HK-2 (cell line): ENCODE measurements at regions not wholly inside any gene's neighbourhood (a gene's known extent, or its start where the extent isn't known, plus 50 kb on each side); places are given as distances from the start of the nearest gene placed in this dataset.
"Not testable (repeated sequence)": the region's sequence is repeated elsewhere in the genome, so short reads cannot be mapped to it uniquely, and the experiment has no call there.

Experiments used
- DNase-seq: peaks from one replicate; pipeline ENCODE4 v3.0.0-alpha.2; 2018; ENCODE audit not compliant: unreplicated experiment

DNA sequence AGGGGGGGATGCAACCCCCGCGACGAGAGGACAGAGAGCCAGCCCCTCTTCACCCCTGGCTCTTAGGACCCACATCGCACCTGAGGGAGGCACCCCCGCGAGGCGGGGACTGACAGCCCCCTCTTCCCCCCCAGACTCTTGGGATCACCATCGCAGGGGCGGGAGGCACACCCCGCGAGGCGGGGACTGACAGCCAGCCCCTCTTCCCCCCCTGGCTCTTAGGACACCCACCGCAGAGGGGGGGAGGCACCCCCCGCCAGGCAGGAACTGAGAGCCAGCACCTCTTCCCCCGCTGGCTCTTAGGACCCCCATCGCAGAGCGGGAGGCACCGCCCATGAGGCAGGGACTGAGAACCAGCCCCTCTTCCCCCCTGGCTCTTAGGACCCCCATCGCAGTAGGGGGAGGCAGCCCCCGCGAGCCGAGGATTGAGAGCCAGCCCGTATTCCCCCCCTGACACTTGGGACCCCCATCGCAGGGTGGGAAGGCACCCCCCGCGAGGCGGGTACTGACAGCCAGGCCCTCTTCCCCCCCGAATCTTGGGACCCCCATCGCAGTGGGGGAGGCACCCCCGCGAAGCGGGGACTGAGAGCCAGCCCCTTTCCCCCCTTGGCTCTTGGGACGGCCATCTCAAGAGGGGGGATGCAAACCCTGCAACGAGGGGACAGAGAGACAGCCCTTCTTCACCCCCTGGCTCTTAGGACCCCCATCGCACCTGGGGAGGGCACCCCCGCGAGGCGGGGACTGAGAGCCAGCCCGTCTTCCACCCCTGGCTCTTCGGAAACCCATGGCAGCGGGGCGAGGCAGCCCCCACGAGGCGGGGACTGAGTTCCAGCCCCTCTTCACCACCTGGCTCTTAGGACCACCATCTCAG is 2425.1 kb upstream of the PCDH20 start:
- DNase-seq: no peak

DNA sequence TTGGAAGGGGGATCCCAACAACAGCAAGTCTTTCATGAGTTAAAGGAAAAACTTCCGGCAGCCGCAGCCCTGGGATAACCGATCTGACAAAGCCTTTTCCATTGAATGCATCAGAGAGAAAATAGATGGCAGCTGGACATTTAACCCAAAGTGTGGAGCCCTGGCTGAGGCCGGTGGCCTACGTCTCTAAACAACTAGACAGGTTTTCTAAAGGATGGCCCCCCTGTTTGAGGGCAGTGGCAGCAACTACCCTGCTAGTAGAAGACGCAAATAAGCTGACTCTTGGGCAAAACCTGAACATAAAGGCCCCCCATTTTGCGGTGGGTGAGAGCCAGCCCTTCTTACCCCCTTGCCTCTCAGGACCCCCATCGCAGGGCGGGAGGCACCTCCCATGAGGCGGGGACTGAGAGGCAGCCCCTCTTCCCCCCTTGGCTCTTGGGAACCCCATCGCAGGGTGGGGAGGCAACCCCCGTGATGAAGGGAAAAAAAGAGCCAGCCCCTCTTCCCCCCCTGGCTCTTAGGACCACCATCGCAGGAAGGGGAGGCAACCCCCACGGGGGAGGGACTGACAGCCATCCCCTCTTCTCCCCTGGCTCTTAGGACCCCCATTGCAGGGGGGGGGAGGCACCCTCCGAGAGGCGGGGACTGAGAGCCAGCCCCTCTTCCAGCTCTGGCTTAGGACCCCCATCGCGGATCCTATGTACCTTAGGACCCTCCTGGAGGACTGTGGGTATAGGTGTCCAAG is 2422.9 kb upstream of the PCDH20 start:
- no peak for DNase-seq

DNA sequence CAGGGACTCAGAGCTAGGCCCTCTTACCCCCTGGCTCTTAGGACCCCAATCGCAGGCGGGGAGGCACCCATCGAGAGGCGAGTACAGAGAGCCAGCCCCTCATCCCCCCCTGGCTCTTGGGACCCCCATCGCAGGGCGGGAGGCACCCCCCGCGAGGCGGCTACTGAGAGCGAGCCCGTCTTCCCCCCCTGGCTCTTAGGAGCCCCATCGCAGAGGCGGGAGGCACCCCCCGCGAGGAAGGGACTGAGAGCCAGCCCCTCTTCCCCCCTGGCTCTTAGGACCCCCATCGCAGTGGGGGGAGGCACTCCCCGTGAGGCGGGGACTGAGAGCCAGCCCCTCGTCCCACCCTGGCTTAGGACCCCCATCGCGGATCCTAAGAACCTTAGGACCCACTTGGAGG is 2422.1 kb upstream of the PCDH20 start:
- not testable (repeated sequence) for DNase-seq

DNA sequence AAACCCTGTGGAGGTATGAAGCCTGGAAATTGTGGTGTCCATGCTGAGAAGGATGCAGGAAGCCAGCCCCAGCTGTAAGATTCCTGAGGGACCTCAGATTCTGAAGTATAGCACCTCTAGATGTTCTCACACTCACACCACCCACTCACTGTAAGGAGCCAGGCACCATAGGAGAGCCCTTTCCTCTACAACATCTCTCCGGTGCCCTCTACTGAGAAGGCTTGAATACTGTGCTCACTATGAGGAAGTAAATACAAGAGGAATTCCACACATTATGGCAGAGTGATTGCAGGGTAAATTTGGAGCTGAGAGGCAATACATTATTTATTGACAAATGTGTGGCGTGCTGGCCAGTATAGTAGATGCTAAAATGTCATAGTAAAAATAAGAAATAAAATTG is 2414.0 kb upstream of the PCDH20 start:
- DNase-seq: not testable (repeated sequence)

DNA sequence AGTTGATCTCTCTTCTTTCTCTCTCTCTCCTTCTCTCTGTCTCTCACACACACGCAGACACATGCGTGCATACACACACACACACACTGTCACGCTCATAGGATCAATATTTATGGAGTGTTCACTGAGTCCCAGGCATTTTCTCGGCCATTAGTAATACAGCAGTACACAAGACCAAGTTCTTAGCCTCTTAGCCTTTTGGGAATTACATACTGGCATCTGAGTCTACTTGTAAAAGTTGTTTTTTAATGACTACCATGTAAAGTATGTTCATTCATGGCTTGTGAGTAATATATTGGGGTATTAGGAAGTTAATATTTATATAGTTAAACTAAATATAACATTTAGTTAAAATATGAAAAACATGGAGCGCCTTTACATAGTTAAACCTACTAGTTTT is 2406.1 kb upstream of the PCDH20 start:
- DNase-seq: not testable (repeated sequence)

DNA sequence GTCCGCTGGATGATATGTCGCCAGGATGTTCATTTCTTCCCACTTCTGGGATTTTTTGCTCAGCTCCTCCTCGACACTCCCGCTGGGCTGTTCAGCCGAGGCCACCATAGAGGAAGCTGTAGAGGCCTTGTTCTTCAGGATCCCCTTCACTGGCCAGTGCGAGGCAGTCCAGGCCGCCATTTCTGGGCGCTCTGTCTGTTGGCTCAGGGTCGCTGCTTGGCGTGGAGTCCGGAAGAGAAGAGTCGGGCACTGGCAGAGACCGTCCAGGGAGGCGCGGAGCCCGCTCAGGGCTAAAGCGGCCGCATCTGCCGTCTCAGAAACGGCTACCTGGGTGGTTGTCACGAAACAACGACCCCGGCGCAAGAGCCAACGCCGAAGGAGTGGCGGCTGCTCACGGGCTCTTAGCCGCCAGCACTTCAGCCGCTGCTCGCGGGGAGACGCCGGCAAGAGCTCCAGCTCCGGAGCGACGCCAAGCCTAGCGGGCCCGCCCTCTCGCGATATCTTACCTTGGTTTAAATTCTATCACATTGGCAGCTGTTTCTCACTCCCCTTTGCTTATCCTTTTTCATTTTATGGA is 2395.9 kb upstream of the PCDH20 start:
- not testable (repeated sequence) for DNase-seq

DNA sequence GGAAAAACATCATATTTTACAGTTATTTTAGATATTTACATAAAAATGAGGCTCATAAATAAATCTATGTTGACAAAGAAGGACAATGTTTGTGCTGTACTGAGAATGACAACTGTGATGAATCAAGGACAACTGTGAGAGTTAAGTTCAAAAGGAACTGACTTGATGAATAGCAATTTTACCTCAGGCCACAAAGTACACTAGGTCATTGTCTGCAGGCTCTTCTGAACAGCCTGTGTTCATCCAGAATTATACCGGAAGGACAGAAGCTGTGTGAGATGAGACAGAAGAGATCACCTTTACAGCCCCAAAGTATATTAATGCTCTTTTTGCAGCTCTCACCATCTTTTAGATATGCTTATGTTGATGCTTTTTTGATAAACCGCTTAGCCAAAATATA is 2375.5 kb upstream of the PCDH20 start:
- DNase-seq: not testable (repeated sequence)

DNA sequence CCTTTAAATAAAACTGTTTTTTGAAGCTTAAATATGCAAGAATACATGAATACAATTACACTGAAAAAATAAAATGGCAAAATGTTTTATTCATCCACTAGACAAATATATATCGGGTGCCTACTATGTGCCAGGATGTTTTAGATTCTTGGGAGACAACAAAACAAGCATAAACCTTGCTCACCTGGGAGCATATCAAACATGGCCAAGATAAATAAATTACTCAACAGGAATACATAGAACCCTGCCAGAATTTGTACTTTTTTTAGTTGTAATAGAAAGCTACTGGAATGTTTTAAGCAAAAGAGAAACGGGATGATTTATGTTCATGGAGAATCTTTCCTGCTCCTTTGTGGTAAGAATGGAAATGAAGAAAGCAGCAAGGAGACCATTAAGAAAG is 2358.5 kb upstream of the PCDH20 start:
- DNase-seq: no peak

DNA sequence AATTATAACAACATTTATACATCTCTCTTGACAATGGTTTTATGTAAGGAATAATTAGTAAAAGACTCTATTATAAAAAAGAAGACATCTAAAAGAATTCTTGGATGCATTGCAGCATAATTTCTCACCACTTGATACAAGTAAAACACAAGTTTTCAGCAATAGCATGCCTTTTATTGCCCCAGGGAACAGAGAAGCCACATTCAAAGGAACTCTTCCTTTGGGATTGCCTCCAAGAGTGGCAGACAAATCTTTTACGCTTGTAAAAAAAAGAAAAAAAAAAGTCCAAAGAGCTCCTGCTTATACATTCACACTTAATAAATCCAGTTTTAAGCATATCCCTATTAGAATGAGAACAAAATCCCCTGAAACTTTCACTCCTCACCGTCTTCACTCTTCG is 2357.8 kb upstream of the PCDH20 start:
- no peak for DNase-seq

DNA sequence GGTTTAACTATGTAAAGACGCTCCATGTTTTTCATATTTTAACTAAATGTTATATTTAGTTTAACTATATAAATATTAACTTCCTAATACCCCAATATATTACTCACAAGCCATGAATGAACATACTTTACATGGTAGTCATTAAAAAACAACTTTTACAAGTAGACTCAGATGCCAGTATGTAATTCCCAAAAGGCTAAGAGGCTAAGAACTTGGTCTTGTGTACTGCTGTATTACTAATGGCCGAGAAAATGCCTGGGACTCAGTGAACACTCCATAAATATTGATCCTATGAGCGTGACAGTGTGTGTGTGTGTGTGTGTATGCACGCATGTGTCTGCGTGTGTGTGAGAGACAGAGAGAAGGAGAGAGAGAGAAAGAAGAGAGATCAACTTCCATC is 2342.0 kb upstream of the PCDH20 start:
- not testable (repeated sequence) for DNase-seq

DNA sequence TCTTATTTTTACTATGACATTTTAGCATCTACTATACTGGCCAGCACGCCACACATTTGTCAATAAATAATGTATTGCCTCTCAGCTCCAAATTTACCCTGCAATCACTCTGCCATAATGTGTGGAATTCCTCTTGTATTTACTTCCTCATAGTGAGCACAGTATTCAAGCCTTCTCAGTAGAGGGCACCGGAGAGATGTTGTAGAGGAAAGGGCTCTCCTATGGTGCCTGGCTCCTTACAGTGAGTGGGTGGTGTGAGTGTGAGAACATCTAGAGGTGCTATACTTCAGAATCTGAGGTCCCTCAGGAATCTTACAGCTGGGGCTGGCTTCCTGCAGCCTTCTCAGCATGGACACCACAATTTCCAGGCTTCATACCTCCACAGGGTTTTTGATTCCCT is 2334.2 kb upstream of the PCDH20 start:
- not testable (repeated sequence) for DNase-seq

DNA sequence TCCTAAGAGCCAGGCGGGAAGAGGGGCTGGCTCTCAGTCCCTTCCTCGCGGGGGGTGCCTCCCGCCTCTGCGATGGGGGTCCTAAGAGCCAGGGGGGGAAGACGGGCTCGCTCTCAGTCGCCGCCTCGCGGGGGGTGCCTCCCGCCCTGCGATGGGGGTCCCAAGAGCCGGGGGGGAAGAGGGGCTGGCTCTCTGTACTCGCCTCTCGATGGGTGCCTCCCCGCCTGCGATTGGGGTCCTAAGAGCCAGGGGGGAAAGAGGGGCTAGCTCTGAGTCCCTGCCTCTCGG is 2326.1 kb upstream of the PCDH20 start:
- DNase-seq: not testable (repeated sequence)

DNA sequence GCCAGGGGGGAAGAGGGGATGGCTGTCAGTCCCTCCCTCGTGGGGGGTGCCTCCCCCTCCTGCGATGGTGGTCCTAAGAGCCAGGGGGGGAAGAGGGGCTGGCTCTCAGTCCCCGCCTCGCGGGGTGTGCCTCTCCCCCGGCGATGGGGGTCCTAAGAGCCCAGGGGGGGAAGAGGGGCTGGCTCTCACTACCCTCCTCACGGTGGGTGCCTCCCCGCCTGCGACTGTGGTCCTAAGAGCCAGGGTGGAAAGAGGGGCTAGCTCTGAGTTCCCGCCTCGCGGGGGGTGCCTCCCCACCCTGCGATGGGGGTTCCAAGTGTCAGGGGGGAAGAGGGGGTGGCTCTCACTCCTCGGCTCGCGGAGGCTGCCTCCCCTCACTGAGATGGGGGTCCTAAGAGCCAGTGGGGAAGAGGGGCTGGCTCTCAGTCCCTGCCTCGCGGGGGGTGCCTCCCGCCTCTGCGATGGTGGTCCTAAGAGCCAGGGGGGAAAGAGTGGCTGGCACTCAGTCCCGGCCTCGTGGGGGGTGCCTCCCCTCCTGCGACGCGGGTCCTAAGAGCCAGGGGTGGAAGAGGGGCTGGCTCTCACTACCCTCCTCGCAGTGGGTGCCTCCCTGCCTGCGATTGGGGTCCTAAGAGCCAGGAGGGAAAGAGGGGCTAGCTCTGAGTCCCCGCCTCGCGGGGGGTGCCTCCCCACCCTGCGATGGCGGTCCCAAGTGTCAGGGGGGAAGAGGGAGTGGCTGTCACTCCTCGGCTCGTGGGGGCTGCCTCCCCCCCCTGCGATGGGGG is 2325.6 kb upstream of the PCDH20 start:
- DNase-seq: no peak

DNA sequence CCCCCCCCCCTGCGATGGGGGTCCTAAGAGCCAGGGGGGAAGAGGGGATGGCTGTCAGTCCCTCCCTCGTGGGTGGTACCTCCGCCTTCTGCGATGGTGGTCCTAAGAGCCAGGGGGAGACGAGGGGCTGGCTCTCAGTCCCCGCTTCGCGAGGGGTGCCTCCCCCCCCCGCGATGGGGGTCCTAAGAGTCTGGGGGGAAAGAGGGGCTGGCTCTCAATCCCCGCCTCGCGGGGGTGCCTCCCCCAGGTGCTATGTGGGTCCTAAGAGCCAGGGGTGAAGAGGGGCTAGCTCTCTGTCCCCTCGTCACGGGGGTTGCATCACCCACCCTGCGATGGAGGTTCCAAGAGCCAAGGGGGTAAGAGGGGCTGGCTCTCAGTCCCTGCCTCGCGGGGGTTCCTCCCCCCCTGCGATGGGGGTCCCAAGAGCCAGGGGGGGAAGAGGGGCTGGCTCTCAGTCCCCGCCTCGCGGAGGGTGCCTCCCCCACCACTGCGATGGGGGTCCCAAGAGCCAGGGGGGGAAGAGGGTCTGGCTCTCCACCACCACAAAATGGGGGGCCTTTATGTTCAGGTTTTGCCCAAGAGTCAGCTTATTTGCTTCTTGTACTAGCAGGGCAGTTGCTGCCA is 2323.6 kb upstream of the PCDH20 start:
- DNase-seq: not testable (repeated sequence)

DNA sequence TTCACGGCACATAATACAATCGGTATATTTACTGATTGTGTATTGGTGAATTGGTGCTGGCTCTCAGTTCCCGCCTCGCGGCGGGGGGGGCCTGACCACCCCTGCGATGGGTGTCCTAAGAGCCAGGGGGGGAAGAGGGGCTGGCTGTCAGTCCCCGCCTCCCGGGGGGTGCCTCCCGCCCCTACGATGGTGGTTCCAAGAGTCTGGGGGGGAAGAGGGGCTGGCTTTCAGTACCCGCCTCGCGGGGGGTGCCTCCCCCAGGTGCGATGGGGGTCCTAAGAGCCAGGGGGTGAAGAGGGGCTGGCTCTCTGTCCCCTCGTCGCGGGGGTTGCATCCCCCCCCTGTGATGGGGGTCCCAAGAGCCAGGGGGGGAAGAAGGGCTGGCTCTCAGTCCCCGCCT is 2321.8 kb upstream of the PCDH20 start:
- DNase-seq: no peak

DNA sequence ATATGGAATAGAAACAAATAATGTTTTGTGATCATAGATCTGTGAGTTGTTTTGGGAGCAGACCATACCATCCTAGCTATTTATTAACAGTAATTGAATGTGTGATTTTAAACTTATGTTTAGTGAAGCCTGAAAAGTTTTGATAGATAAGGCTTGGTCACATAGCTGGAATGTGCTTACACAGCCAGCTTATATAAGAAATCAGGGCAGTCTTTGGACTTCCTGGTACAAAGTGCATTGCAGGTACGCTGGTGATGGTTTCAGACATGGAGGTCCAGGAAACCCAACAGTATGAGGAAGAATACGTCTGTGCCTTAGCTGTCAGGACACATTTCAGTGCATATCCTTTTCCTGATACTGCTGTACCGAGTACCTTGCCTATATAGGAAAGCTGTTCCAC is 2316.2 kb upstream of the PCDH20 start:
- peak; percentile 9 for DNase-seq

DNA sequence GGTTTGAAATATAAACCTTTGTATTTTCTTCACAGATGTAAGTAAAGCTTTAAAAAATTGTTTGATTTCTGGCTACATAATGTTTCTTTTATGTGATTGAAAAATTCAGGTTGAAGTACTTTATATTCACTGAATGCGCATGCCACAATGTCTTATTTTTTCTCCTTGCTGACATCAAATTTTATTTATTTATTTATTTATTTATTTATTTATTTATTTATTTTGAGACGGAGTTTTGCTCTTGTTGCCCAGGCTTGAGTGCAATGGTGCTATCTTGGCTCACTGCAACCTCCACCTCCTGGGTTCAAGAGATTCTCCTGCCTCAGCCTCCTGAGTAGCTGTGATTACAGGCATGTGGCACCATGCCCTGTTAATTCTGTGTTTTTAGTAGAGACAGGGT is 2296.5 kb upstream of the PCDH20 start:
- not testable (repeated sequence) for DNase-seq

DNA sequence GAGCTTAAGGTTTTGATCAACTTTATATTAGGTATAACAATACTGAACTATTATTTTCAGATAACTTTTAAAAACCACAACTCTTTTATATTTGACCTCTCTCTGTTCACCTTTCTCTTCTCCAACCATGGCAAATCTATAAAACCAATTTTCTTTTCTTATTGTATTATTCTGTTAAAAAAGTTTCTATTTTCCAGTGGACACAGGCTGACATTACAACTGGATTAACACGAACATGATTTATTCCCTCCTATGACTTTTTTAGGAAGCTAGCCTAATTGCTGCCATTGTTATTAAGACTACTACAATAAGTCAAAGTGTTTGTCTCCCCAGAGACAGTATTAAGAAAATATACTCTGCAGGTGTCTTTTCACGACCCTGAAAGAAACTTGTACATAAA is 2291.1 kb upstream of the PCDH20 start:
- DNase-seq: no peak

DNA sequence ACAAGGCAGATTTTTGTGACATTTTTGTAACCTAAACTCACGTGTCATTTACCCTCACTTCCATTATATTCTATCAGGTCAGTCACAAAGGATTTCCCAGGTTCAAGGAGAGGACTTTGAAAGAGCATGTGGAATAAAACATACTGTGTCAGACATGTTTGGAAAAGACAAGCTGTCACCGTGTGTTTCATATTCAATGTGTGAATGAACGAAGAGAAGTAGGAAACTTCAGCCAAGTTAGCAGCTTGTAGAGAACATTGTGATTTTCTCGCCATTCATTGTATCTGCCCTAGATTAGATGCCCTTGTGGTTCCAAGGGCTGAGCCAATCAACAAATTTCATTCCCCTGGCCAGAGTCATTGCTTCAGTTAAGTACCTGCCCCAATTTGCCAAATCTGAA is 2288.9 kb upstream of the PCDH20 start:
- no peak for DNase-seq

DNA sequence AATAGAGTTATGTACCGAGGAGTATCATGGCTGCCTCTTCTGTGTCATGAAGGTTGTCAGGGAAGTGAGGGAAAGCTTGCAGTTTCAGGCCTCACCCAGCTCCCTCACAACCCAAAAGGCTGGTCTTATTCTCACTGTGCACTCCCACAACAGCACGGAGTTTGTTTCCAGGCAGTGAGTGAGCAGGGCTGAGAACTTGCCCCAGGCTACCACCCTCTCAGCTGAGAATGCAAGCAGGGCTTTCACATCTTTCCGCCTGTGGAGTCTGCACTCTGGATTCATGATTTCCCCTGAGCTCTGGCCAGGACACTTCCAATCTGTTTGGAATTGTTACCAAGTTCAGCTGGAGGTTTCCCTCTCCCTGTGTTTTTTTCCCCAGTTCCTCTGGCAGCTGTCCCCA is 2284.7 kb upstream of the PCDH20 start:
- no peak for DNase-seq

DNA sequence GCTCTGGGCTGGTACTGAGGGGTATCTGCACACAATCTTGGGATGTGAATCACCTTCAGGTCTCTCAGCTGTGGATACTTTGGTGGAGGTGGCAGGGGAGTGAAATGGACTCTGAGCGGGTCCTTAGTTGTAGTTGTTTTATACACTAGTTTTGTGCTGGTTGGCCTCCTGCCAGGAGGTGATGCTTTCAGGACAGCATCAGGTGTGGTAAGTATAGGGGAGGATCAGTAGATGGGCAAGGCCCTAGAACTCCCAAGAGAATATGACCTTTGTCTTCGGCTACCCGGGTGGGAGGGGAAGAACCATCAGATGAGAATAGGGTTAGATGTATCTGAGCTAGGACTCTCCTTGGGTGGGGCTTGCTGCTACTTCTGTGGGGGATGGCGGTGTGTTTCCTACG is 2284.3 kb upstream of the PCDH20 start:
- DNase-seq: no peak

DNA sequence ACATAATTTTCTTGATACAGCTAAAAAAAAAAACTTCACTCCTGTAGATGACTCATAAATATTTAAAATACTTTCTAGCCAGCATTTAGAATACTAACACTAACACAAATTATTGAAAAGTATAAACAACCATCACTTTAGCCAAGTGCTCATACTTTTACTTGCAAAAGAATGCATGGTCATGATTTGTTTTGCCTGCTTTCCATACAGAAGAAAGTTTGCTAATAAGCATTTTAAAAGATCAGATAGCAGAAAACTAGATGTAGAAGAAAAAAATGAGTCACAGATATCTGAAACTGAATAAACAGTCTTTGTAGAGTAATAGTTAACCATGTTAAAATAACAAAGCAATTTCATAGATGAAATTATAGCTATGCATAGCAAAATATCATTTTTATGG is 2280.4 kb upstream of the PCDH20 start:
- no peak for DNase-seq
